Karpas-422 (cell line): ENCODE measurements at regions not wholly inside any gene's neighbourhood (a gene's known extent, or its start where the extent isn't known, plus 50 kb on each side); places are given as distances from the start of the nearest gene placed in this dataset.
A peak's percentile ranks its signal among the peaks of the same experiment; 100 is the strongest.
"Not testable (repeated sequence)": the region's sequence is repeated elsewhere in the genome, so short reads cannot be mapped to it uniquely, and the experiment has no call there.

Experiments
- DNase-seq: peaks from one replicate; pipeline ENCODE4 v3.0.0-alpha.2; 2015
- H2AFZ ChIP-seq: fragments of 200-600 bp; sonication (generic); 2 replicates; pipeline ENCODE4 v1.6.1; 2014; ENCODE audit warnings: antibody characterized with exemption, low read length, mixed read lengths
- H3K27ac ChIP-seq: fragments of 200-600 bp; sonication (generic); 2 replicates; pipeline ENCODE4 v1.5.1; 2014; ENCODE audit warnings: mild to moderate bottlenecking, low read length, moderate library complexity
- H3K27me3 ChIP-seq: fragments of 200-600 bp; sonication (generic); 2 replicates; pipeline ENCODE4 v1.6.1; 2014; ENCODE audit warnings: low read length, mixed read lengths
- H3K36me3 ChIP-seq: fragments of 200-600 bp; sonication (generic); 2 replicates; pipeline ENCODE4 v1.6.1; 2014; ENCODE audit warnings: low read length, mixed read lengths; ENCODE audit not compliant: insufficient read depth
- H3K4me1 ChIP-seq: fragments of 200-600 bp; sonication (generic); 2 replicates; pipeline ENCODE4 v1.6.1; 2014; ENCODE audit warnings: mild to moderate bottlenecking, low read length, mixed read lengths
- H3K4me2 ChIP-seq: fragments of 200-600 bp; sonication (generic); 2 replicates; pipeline ENCODE4 v1.6.1; 2014; ENCODE audit warnings: low read length, low read depth, mild to moderate bottlenecking; ENCODE audit not compliant: poor library complexity, severe bottlenecking
- H3K4me3 ChIP-seq: fragments of 200-600 bp; sonication (generic); 2 replicates; pipeline ENCODE4 v1.5.1; 2014; ENCODE audit warnings: mild to moderate bottlenecking, antibody characterized with exemption, low read length, mixed read lengths
- H3K79me2 ChIP-seq: fragments of 200-600 bp; sonication (generic); 2 replicates; pipeline ENCODE4 v1.6.1; 2014; ENCODE audit warnings: mild to moderate bottlenecking, low read length, mixed read lengths
- H3K9ac ChIP-seq: fragments of 200-600 bp; sonication (generic); 2 replicates; pipeline ENCODE4 v1.6.0; 2014; ENCODE audit warnings: low read length
- H3K9me2 ChIP-seq: fragments of 200-600 bp; sonication (generic), shearing (Covaris generic); replicated peaks from 2 replicates; pipeline ENCODE4 v1.6.0; 2014; ENCODE audit warnings: mild to moderate bottlenecking, low read length, moderate library complexity; ENCODE audit not compliant: insufficient read depth
- H3K9me3 ChIP-seq: fragments of 300-700, 200-600 bp; sonication (generic); 2 replicates; pipeline ENCODE4 v1.6.1; 2014; ENCODE audit warnings: low read length, mixed read lengths
- H4K20me1 ChIP-seq: fragments of 200-600 bp; sonication (generic); 2 replicates; pipeline ENCODE4 v1.6.1; 2014; ENCODE audit warnings: mild to moderate bottlenecking, antibody characterized with exemption, low read length, low read depth; ENCODE audit not compliant: insufficient read depth

- Histone ChIP-seq H3K36me3 (no peaks in the 10 kb centered on the region), H2AFZ (no peak overlapping the region), H3K4me1 (no peaks in the 10 kb centered on the region), H3K9me2 (no peaks in the 10 kb centered on the region), H3K27me3 (no peaks in the 10 kb centered on the region), H3K27ac (no peak overlapping the region), H3K79me2 (no peaks in the 10 kb centered on the region), H3K4me3 (no peak overlapping the region), H3K9me3 (no peaks in the 10 kb centered on the region), H4K20me1 (no peaks in the 10 kb centered on the region), H3K9ac (no peak overlapping the region), H3K4me2 (no peak overlapping the region)
- DNase-seq: no peak
These were observed 57.8 kb downstream of the TRIL start for GRCh38 chr7:28900311-28900710.

GRCh38 chr7:28893888-28894287 is 64.2 kb downstream of the TRIL start:
- H3K36me3 ChIP-seq: no peaks in the 10 kb centered on the region
- H3K9ac ChIP-seq: no peak overlapping the region
- no peak overlapping the region for H3K4me2 ChIP-seq
- no peaks in the 10 kb centered on the region for H3K9me3 ChIP-seq
- H2AFZ ChIP-seq: no peak overlapping the region
- H3K9me2 ChIP-seq: no peaks in the 10 kb centered on the region
- no peak overlapping the region for H3K27ac ChIP-seq
- H3K4me1 ChIP-seq: peaks cover 12% of the 10 kb centered on the region
- H4K20me1 ChIP-seq: no peaks in the 10 kb centered on the region
- no peaks in the 10 kb centered on the region for H3K27me3 ChIP-seq
- H3K4me3 ChIP-seq: no peak overlapping the region
- DNase-seq: no peak
- H3K79me2 ChIP-seq: no peaks in the 10 kb centered on the region

- DNase-seq, H3K36me3 ChIP-seq, H3K9me3 ChIP-seq, H4K20me1 ChIP-seq, H3K79me2 ChIP-seq, H3K27me3 ChIP-seq, H3K4me2 ChIP-seq, H3K9ac ChIP-seq, H3K4me3 ChIP-seq, H3K27ac ChIP-seq, H3K9me2 ChIP-seq, H2AFZ ChIP-seq: not testable (repeated sequence)
- H3K4me1 ChIP-seq: peaks cover 12% of the 10 kb centered on the region
These were observed 66.3 kb downstream of the TRIL start for GRCh38 chr7:28891876-28892234.

GRCh38 chr7:28891192-28891875 is 66.8 kb downstream of the TRIL start:
- H3K9me3 ChIP-seq: no peaks in the 10 kb centered on the region
- H3K4me2 ChIP-seq: no peak overlapping the region
- no peaks in the 10 kb centered on the region for H3K9me2 ChIP-seq
- no peaks in the 10 kb centered on the region for H3K79me2 ChIP-seq
- H3K27me3 ChIP-seq: no peaks in the 10 kb centered on the region
- H2AFZ ChIP-seq: no peak overlapping the region
- H3K9ac ChIP-seq: no peak overlapping the region
- no peak for DNase-seq
- no peak overlapping the region for H3K4me3 ChIP-seq
- no peaks in the 10 kb centered on the region for H4K20me1 ChIP-seq
- H3K27ac ChIP-seq: no peak overlapping the region
- peaks cover 12% of the 10 kb centered on the region for H3K4me1 ChIP-seq
- H3K36me3 ChIP-seq: no peaks in the 10 kb centered on the region

- no peak overlapping the region for H3K27ac ChIP-seq
- H3K9ac ChIP-seq: no peak overlapping the region
- no peaks in the 10 kb centered on the region for H3K9me3 ChIP-seq
- no peaks in the 10 kb centered on the region for H3K9me2 ChIP-seq
- no peak for DNase-seq
- no peaks in the 10 kb centered on the region for H3K36me3 ChIP-seq
- H3K4me1 ChIP-seq: peaks cover 12% of the 10 kb centered on the region
- no peaks in the 10 kb centered on the region for H4K20me1 ChIP-seq
- no peaks in the 10 kb centered on the region for H3K79me2 ChIP-seq
- no peak overlapping the region for H2AFZ ChIP-seq
- no peak overlapping the region for H3K4me3 ChIP-seq
- peak overlapping the region; percentile 12 for H3K4me2 ChIP-seq
- 0 out of 2 replicates have a peak, but pooled peaks cover 1% of the 10 kb centered on the region for H3K27me3 ChIP-seq
These were observed 68.0 kb downstream of the TRIL start for GRCh38 chr7:28890137-28890536.

GRCh38 chr7:28889290-28889689 is 68.8 kb downstream of the TRIL start:
- Histone ChIP-seq H2AFZ (no peak overlapping the region), H4K20me1 (no peaks in the 10 kb centered on the region)

GRCh38 chr7:28885771-28886170 is 72.4 kb downstream of the TRIL start:
- no peak for DNase-seq
- Histone ChIP-seq H3K36me3 (no peaks in the 10 kb centered on the region), H3K4me3 (no peak overlapping the region)

More at GRCh38 chr7:28889290-28889689, 68.8 kb downstream of the TRIL start:
- Histone ChIP-seq H3K4me1 (peaks cover 12% of the 10 kb centered on the region), H3K9ac (no peak overlapping the region), H3K9me3 (no peaks in the 10 kb centered on the region), H3K9me2 (no peaks in the 10 kb centered on the region), H3K27ac (no peak overlapping the region), H3K4me3 (no peak overlapping the region), H3K36me3 (no peaks in the 10 kb centered on the region), H3K4me2 (no peak overlapping the region), H3K27me3 (0 out of 2 replicates have a peak, but pooled peaks cover 4% of the 10 kb centered on the region), H3K79me2 (no peaks in the 10 kb centered on the region)
- no peak for DNase-seq

GRCh38 chr7:28882869-28883470 is 75.2 kb downstream of the TRIL start:
- Histone ChIP-seq H3K9ac (no peak overlapping the region), H3K4me3 (no peak overlapping the region), H2AFZ (no peak overlapping the region), H4K20me1 (no peaks in the 10 kb centered on the region), H3K9me2 (no peaks in the 10 kb centered on the region), H3K27me3 (0 out of 2 replicates have a peak, but pooled peaks cover 4% of the 10 kb centered on the region), H3K4me1 (no peaks in the 10 kb centered on the region), H3K79me2 (no peaks in the 10 kb centered on the region), H3K36me3 (no peaks in the 10 kb centered on the region), H3K4me2 (no peak overlapping the region), H3K9me3 (no peaks in the 10 kb centered on the region), H3K27ac (no peak overlapping the region)
- no peak for DNase-seq

More at GRCh38 chr7:28885771-28886170, 72.4 kb downstream of the TRIL start:
- Histone ChIP-seq H3K27ac (no peak overlapping the region), H4K20me1 (no peaks in the 10 kb centered on the region), H2AFZ (no peak overlapping the region), H3K9ac (no peak overlapping the region), H3K79me2 (no peaks in the 10 kb centered on the region), H3K9me3 (no peaks in the 10 kb centered on the region), H3K4me1 (peaks cover 12% of the 10 kb centered on the region), H3K27me3 (0 out of 2 replicates have a peak, but pooled peaks cover 4% of the 10 kb centered on the region), H3K9me2 (no peaks in the 10 kb centered on the region), H3K4me2 (no peak overlapping the region)
